ENCODE measurements at regions not wholly inside any gene's neighbourhood (a gene's known extent, or its start where the extent isn't known, plus 50 kb on each side); places are given as distances from the start of the nearest gene placed in this dataset.

- TF ChIP-seq CTCF (IDR thresholded peaks at IDR 0.05; ENCODE audit: low read length) (no peak), EZH2 (IDR thresholded peaks at IDR 0.05; ENCODE audit: borderline replicate concordance, low read length) (no peak)
These were observed 457.2 kb downstream of the TENT5A start for GRCh38 chr6:81295310-81295709.

Data from OCI-LY1 (cell line).